ENCODE measurements at regions not wholly inside any gene's neighbourhood (a gene's known extent, or its start where the extent isn't known, plus 50 kb on each side); places are given as distances from the start of the nearest gene placed in this dataset.

DNA sequence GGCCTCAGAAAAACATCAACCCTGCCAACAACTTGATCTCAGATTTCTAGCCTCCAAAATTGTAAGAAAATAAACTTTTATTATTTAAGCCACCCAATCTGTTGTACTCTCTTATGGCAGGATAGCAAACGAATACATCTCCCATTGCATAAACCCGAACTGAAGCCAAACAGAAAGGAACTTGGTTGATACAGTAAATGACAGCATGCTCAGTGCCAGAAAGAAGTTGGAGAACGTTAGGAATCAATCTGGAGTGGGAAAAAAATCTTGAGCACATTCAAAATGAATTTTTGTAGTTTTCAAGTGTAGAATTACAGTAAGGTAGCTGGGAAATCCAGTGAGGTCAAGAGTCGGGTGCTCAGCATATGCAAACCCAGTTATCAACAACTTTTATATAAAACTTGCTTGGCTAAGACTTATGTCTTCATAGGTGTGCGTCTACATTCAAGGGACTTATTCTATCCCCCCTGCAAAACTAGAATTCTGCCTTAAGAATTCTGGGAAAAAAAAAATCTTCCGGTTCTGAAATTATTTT is 157.5 kb upstream of the ANKRD50 start:
- POLR2A ChIA-PET (ENCODE audit: low non-redundant PET) = no interaction called here
- CTCF ChIA-PET = no interaction called here
- no peak for DNase-seq (ENCODE audit: low spot score)
- TF ChIP-seq, protein P1, sequence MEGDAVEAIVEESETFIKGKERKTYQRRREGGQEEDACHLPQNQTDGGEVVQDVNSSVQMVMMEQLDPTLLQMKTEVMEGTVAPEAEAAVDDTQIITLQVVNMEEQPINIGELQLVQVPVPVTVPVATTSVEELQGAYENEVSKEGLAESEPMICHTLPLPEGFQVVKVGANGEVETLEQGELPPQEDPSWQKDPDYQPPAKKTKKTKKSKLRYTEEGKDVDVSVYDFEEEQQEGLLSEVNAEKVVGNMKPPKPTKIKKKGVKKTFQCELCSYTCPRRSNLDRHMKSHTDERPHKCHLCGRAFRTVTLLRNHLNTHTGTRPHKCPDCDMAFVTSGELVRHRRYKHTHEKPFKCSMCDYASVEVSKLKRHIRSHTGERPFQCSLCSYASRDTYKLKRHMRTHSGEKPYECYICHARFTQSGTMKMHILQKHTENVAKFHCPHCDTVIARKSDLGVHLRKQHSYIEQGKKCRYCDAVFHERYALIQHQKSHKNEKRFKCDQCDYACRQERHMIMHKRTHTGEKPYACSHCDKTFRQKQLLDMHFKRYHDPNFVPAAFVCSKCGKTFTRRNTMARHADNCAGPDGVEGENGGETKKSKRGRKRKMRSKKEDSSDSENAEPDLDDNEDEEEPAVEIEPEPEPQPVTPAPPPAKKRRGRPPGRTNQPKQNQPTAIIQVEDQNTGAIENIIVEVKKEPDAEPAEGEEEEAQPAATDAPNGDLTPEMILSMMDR (conservative IDR thresholded peaks at IDR 0.05; ENCODE audit: low read depth) = no peak
- no peak overlapping the region for H3K27ac ChIP-seq

DNA sequence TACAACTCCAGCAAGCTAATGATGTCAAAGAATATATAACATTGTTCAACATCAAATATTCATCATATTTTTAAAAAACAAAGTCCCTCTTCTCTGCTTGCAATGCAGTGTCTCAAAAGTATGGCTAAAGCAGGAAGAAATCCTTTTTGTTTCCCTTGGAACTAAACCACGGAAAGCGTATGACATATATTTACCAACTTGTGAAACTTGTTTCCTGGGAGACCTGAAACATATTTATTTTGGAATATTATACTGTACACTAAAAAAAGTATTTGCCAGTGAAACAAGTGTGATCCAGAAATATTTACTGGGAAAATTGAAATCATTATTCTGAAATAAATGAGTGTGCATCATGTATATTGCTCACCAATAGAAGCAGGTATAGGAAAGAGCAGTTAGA is 156.0 kb upstream of the ANKRD50 start:
- POLR2A ChIA-PET (ENCODE audit: low non-redundant PET) = no interaction called here

DNA sequence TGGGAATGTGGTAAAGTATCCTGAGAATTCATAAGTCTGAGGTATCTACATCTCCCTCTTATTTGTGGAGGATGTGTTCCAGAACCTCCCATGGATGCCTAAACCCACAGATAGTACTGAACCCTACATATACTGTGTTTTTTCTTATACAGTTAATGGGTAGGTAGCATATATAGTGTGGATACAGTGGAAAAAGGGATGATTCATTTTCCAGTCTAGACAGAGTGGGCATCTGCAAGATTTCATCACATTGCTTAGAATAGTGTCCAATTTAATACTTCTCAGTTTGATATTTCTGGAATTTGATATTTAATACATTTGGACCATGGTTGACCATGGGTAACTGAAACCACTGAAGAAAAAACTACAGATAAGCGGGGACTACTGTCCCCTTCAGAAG is 155.0 kb upstream of the ANKRD50 start:
- DNase-seq (ENCODE audit: low spot score) = no peak
- TF ChIP-seq, protein P1 (conservative IDR thresholded peaks at IDR 0.05; ENCODE audit: low read depth) = no peak
- ChIA-PET POLR2A (ENCODE audit: low non-redundant PET) (no interaction called here), CTCF (no interaction called here)
- H3K27ac ChIP-seq = no peak overlapping the region

More for the DNA sequence above, 156.0 kb upstream of the ANKRD50 start:
- CTCF ChIA-PET = no interaction called here
- DNase-seq (ENCODE audit: low spot score) = no peak
- TF ChIP-seq, protein P1 (conservative IDR thresholded peaks at IDR 0.05; ENCODE audit: low read depth) = no peak
- no peak overlapping the region for H3K27ac ChIP-seq

DNA sequence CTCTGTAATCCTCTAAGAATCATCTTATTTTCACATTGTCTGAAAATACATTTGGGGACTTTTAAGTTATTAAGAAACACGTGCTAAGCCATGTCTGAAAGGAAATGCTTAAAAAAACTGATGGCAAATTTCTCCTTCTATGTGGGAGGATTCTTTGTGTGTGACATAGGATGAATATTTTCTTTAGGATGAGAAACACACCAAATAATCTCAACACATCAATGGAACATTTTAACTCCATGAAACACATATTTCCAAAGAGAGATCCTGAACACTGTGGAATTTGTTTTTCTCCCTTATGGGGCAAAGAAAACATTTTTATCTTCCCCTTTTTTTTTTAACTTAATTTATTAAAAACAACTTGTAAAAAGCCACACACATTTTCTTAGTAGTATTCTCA is 153.8 kb upstream of the ANKRD50 start:
- POLR2A ChIA-PET (ENCODE audit: low non-redundant PET) = no interaction called here
- CTCF ChIA-PET = no interaction called here
- no peak overlapping the region for H3K27ac ChIP-seq
- DNase-seq (ENCODE audit: low spot score) = no peak
- TF ChIP-seq, protein P1 (conservative IDR thresholded peaks at IDR 0.05; ENCODE audit: low read depth) = no peak

DNA sequence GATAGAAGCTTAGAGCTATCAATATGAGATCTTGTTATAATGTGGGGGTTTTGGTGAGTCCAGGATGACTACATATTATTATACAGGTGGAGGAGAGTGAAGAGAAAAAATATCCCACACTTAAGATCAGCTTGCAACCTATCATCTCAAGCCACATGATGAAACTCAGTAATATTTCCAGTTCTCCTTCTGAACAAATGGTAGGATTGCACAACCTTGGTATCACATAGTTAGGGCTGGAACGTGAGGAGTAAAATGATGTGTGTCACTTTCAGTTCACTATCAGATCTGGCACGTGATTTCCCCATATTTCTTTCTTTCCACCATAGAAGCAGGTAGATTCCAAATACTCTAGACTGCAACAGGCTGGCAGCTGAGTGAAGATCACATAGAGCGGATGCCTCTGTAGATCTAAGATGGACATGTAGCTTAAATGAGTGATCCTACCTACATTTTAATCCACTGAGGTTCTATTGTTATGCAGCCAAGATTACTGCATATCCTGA is 150.6 kb upstream of the ANKRD50 start:
- TF ChIP-seq, protein P1 (conservative IDR thresholded peaks at IDR 0.05; ENCODE audit: low read depth) = no peak
- POLR2A ChIA-PET (ENCODE audit: low non-redundant PET) = interaction anchor here (0.6 kb wide), 1 partner anchor 9 kb away, joined by 5 read pairs; no protein-coding TSS in a partner anchor
- no peak for DNase-seq (ENCODE audit: low spot score)
- CTCF ChIA-PET = no interaction called here
- H3K27ac ChIP-seq = no peak overlapping the region

DNA sequence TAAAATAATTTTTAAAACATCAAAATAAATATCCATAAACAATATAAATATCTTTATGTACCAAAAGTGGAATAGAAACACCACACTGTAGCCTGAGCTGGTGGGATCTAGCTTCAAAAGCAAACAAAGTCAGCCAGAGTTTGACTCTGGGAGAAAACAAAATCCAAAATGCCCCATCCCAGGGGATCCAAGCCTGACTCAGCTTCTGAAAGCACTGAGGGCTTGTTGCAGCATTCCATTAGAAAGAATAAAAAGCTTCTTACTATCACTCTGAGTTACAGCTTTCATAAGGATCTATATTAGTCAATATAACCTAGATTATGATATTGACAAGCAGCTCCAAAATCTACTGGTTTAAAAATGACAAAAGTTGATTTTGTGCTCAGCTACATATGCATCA is 149.7 kb upstream of the ANKRD50 start:
- no peak overlapping the region for H3K27ac ChIP-seq
- ChIA-PET POLR2A (ENCODE audit: low non-redundant PET) (no interaction called here), CTCF (no interaction called here)
- no peak for DNase-seq (ENCODE audit: low spot score)
- TF ChIP-seq, protein P1 (conservative IDR thresholded peaks at IDR 0.05; ENCODE audit: low read depth) = no peak

Measured in RWPE1 (cell line).